IPS-NIHi11 (cell line): ENCODE measurements at regions not wholly inside any gene's neighbourhood (a gene's known extent, or its start where the extent isn't known, plus 50 kb on each side); places are given as distances from the start of the nearest gene placed in this dataset.
A peak's percentile ranks its signal among the peaks of the same experiment; 100 is the strongest.

Experiments
- DNase-seq: peaks from one replicate; pipeline ENCODE4 v3.0.0; 2012; ENCODE audit warnings: mixed read lengths, low spot score

DNA sequence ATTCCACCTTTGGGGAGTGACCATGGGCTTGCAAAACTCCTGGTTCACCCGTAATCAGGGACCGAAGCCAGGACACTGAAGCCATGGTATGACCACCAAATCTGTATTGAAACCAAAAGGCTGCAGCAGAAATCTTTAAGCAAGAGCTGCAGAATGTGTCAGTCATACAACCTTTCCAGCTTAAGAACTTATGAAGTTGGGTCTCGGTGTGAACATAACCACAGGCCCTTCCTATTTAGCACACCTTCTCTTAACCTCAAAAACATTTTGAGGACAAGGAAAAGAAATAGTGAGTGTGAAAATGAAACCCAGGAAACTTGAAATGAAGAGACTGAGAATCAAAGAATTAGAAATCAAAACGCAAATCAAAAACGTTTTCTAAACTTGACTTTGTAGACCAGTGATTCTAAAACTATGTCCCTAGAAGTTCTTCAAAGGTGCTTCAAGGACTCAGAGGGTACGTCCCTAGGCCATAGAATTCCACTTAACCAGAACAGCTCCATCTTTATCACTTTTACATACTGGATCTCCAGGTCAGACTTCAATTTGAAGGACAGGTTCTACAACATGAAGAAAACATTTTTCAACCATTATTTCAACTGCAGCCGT lies 231.6 kb upstream of the GRIP1 start:
- DNase-seq: no peak

- peak; percentile 24 for DNase-seq
Observed at GRCh38 chr12:66915306-66915904, 236.5 kb upstream of the GRIP1 start.

DNA sequence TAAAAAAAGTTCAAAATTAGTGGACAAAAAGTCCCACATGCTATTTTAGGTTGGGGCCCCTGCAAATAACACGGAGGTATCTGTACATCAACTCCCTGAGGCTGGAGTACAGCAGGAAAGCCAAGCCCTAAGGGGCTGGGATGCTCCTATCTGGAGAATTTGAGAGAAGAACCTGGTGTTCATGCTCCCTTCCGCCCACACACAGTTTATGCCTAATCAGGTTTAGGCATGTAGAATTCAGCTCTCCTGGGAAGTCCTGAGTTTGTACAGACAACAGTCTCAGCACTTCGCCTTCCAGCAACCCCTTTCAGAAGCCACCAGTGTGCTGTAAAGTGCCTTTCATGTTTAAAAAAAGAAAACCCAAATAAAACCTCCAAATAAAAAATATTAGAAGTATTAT lies 237.3 kb upstream of the GRIP1 start:
- DNase-seq: peak; percentile 12

GRCh38 chr12:66919466-66919865 lies 240.6 kb upstream of the GRIP1 start:
- no peak for DNase-seq

DNA sequence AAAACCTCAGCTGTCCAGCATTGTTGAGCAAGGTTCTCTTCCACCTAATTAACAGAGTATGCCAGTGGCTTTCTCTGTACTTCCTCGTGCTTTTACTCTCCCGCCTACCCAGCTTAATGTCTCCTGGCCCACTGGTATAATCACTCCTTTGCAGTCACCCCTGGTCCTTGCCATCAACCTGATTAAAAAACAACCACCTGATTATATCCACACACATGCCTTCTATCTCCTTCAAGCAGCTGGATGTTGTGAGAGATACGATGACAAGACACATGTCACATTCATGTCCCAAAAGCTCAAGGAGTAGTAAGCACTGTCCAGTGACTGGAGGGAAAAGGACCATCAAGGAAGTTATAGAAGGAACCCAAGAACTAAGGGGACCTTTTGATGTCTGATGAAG lies 241.3 kb upstream of the GRIP1 start:
- no peak for DNase-seq

- no peak for DNase-seq
Observed at GRCh38 chr12:66921151-66921550, 242.3 kb upstream of the GRIP1 start.

- DNase-seq: no peak
Observed at GRCh38 chr12:66925083-66925482, 246.2 kb upstream of the GRIP1 start.

DNA sequence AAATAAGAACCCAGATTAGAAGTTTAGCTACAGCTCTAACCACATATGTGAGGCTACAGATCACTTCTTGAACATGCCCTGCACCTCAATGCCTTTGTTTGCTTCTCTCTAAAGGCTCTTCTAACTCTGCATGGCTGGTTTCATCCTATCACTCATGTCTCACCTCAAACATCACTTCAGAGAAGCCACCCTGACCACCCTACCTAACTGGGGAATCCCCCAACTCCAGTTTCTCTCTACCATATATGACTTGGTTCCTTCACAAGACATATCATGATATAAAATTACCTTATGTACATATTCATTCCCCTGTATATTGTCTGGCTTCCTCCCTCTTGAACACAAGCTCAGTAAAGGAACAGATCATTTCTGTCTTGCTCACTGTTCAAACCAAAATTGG lies 250.2 kb upstream of the GRIP1 start:
- no peak for DNase-seq

- DNase-seq: no peak
Observed at GRCh38 chr12:66931091-66931490, 252.2 kb upstream of the GRIP1 start.

- no peak for DNase-seq
Observed at GRCh38 chr12:66932126-66932525, 253.2 kb upstream of the GRIP1 start.

GRCh38 chr12:66934302-66935062 lies 255.6 kb upstream of the GRIP1 start:
- DNase-seq: no peak

DNA sequence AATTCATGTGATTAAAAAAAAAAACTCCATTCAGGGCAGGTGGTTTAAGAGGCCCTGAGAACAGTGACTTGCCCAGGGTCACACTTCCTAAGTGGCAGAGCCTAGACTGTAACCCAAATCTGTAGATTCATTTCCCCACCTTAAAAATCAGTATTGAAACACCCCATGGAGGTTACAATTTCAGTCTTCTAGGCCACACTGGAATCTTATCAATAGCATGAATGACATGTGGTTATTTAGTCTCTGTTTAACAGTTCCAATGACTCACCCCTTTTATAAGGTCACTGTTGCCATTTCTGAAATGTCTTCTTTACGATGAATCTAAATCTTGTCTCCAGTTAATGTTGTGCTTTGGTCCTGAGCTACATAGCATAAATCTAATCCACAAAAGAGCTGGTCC lies 262.3 kb upstream of the GRIP1 start:
- DNase-seq: no peak

- peak; percentile 11 for DNase-seq
Observed at GRCh38 chr12:66942741-66943465, 264.0 kb upstream of the GRIP1 start.

DNA sequence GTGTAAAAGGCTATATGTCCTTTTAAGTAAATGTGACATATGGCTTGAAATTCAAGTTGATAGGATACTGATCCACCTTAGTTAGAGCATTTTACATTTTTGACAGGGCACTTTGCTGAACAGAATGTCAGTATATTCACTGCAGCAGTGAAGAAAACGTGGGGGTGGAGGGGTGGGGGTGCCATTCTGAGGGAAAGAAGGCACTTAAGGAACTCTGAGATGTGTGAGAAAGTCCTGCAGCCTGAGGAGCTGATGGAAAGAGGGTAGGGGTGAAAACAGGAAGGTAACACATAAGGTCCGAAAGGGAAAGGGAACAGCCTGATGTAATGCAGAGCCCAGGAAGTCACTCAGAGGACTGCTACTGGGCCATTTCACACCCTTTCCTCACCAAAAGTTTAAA lies 265.5 kb upstream of the GRIP1 start:
- no peak for DNase-seq

DNA sequence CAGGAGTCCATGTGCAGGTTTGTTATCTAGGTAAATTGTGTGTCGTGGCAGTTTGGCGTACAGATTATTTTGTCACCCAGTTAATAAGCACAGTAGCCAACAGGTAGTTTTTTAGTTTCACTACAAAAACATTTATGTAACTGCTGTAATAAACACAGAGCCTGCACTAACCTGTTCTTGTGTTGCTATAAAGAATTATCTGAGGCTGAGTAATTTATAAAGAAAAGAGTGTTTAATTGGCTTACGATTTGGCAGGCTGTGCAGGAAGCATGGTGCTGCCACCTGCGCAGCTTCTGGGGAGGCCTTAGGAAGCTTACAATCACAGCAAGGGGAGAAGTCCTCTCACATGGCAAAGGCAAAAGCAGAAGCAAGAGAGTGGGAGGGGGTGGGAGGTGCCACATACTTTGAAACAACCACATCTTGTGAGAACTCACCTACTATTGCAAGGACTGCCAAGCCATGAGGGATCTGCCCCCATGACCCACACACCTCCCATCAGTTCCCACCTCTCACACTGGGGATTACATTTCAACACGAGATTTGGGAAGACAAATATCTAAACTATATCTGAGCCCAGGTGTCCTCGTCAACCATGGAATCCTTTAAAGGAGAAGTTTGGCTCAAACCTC lies 266.4 kb upstream of the GRIP1 start:
- no peak for DNase-seq

DNA sequence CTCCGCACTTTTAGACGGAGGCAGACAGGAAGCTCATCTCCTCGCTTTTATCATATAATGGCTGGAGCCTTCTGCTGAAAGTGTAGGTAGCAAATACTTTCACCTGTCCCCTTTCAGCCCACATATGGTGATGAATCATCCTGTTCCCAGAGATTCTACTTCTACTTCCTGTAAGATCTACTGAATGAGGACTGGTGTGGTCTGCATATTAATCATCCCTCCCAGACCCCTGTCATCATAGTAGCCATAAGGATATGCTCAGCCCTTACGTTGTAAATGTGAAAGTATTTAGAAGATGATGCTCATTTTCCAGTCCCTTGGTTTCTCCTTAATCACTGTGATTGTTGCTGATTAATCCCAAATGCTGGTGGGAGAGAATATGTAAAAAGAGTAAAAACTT lies 268.2 kb upstream of the GRIP1 start:
- DNase-seq: no peak

DNA sequence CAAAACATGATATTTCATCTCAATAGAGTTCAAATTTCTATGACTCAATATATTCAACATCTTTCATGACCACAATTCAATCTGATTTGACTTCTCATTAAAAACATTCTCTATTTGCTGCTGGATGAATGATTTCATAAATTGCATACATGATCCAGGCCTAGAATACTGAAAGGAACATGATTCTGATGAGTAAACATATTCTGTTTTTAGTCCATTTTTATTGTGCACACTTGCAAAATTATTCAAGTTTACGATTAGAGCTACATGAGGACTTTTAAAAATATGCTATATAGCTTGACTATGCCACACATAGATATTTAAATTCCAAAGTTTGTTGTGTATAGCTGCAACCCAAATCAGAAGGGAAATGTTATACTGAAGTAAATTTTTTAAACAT lies 273.8 kb upstream of the GRIP1 start:
- DNase-seq: no peak

DNA sequence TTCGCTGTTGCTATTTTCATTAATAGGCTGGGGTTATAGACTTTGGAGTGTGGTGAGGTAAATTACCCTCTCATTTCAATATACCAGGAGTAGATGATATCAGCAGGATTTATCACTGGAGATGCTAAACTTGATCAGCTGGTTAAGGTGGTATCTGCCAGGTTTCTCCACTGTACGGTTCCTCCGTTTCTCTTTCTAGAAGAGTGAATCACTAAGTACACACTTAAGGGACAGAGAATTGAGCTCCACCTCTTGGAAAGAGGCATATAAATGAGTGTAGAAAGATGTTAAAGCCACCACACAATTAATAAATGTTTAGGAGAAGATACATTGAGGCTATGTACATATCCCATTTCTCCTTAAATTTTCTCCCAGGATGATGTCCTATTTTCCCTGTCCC lies 277.4 kb upstream of the GRIP1 start:
- DNase-seq: no peak

- DNase-seq: no peak
Observed at GRCh38 chr12:66959276-66959675, 280.4 kb upstream of the GRIP1 start.

GRCh38 chr12:66960006-66960405 lies 281.1 kb upstream of the GRIP1 start:
- DNase-seq: no peak

GRCh38 chr12:66960704-66961690 lies 282.1 kb upstream of the GRIP1 start:
- peak; percentile 19 for DNase-seq
